ENCODE measurements at regions not wholly inside any gene's neighbourhood (a gene's known extent, or its start where the extent isn't known, plus 50 kb on each side); places are given as distances from the start of the nearest gene placed in this dataset.
"Not testable (repeated sequence)": the region's sequence is repeated elsewhere in the genome, so short reads cannot be mapped to it uniquely, and the experiment has no call there.

DNA sequence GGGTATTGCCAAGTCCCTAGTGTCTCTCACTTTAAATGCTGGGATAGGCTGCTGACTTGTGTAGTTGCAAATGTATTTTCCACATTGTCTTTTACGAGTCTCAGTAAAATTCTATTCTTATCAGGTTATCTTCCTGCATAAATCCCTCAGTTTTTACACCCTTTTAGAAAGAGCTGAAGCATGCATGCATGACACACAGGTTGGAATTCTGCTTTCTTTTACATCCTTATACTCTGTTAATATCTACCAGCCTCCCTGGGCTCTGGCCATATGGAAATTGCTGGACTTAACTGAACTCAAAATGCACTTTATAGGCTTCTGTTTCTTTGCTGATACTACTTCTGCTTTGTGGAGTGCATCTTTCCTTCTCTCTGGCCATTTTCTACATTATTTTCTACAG, 477.4 kb downstream of the FRK start:
- Mint-ChIP-seq H3K27me3 (ENCODE audit: low read depth, poor library complexity) (no peaks in the 10 kb centered on the region), H3K27ac (no peak overlapping the region), H3K4me1 (no peaks in the 10 kb centered on the region), H3K36me3 (ENCODE audit: low read depth) (no peaks in the 10 kb centered on the region), H3K4me3 (no peak overlapping the region), H3K9me3 (no peaks in the 10 kb centered on the region)
- TF ChIP-seq, protein P1, sequence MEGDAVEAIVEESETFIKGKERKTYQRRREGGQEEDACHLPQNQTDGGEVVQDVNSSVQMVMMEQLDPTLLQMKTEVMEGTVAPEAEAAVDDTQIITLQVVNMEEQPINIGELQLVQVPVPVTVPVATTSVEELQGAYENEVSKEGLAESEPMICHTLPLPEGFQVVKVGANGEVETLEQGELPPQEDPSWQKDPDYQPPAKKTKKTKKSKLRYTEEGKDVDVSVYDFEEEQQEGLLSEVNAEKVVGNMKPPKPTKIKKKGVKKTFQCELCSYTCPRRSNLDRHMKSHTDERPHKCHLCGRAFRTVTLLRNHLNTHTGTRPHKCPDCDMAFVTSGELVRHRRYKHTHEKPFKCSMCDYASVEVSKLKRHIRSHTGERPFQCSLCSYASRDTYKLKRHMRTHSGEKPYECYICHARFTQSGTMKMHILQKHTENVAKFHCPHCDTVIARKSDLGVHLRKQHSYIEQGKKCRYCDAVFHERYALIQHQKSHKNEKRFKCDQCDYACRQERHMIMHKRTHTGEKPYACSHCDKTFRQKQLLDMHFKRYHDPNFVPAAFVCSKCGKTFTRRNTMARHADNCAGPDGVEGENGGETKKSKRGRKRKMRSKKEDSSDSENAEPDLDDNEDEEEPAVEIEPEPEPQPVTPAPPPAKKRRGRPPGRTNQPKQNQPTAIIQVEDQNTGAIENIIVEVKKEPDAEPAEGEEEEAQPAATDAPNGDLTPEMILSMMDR (IDR thresholded peaks at IDR 0.05): no peak
- DNase-seq: no peak

GRCh38 chr6:115582386-115582785, 478.3 kb downstream of the FRK start:
- Mint-ChIP-seq H3K27ac (no peak overlapping the region), H3K4me1 (no peaks in the 10 kb centered on the region), H3K36me3 (ENCODE audit: low read depth) (no peaks in the 10 kb centered on the region), H3K4me3 (no peak overlapping the region), H3K27me3 (ENCODE audit: low read depth, poor library complexity) (no peaks in the 10 kb centered on the region), H3K9me3 (no peaks in the 10 kb centered on the region)
- no peak for DNase-seq
- TF ChIP-seq, protein P1 (IDR thresholded peaks at IDR 0.05): no peak

GRCh38 chr6:115579565-115579964, 481.1 kb downstream of the FRK start:
- not testable (repeated sequence) for H3K9me3 Mint-ChIP-seq; H3K27me3 Mint-ChIP-seq (ENCODE audit: low read depth, poor library complexity); H3K4me1 Mint-ChIP-seq; H3K4me3 Mint-ChIP-seq; H3K36me3 Mint-ChIP-seq (ENCODE audit: low read depth); H3K27ac Mint-ChIP-seq; DNase-seq

- H3K27ac Mint-ChIP-seq: no peak overlapping the region
- TF ChIP-seq, protein P1 (IDR thresholded peaks at IDR 0.05): no peak
- no peaks in the 10 kb centered on the region for H3K27me3 Mint-ChIP-seq (ENCODE audit: low read depth, poor library complexity)
- no peak overlapping the region for H3K4me3 Mint-ChIP-seq
- no peak for DNase-seq
- no peaks in the 10 kb centered on the region for H3K9me3 Mint-ChIP-seq
- H3K4me1 Mint-ChIP-seq: peaks cover 4% of the 10 kb centered on the region
- no peaks in the 10 kb centered on the region for H3K36me3 Mint-ChIP-seq (ENCODE audit: low read depth)
Observed at GRCh38 chr6:115577270-115577669, 483.4 kb downstream of the FRK start.

DNA sequence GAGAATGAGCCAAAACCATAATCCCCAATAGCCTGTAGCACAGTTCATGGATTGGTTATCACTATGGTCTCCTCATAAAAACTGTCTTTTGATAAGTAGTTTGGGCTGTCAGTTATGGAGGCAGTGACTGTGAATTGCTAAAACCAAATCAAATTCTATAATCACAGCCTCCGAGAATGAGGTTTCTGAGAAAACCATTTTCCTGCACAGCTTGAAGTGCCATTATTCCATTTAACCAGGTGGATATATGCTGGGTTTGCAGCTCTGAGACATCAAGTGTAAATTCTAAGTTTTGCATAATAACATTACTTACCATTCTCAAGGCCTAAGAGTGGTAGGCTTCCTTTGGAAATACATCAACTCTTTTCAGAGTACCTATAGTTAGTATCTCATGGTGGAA, 485.4 kb downstream of the FRK start:
- Mint-ChIP-seq H3K4me3 (no peak overlapping the region), H3K4me1 (peaks cover 4% of the 10 kb centered on the region), H3K9me3 (no peaks in the 10 kb centered on the region), H3K36me3 (ENCODE audit: low read depth) (no peaks in the 10 kb centered on the region), H3K27ac (no peak overlapping the region), H3K27me3 (ENCODE audit: low read depth, poor library complexity) (no peaks in the 10 kb centered on the region)
- TF ChIP-seq, protein P1 (IDR thresholded peaks at IDR 0.05): no peak
- no peak for DNase-seq

GRCh38 chr6:115573861-115574260, 486.8 kb downstream of the FRK start:
- H3K27me3 Mint-ChIP-seq (ENCODE audit: low read depth, poor library complexity): no peaks in the 10 kb centered on the region
- no peaks in the 10 kb centered on the region for H3K9me3 Mint-ChIP-seq
- TF ChIP-seq, protein P1 (IDR thresholded peaks at IDR 0.05): no peak
- H3K36me3 Mint-ChIP-seq (ENCODE audit: low read depth): no peaks in the 10 kb centered on the region
- H3K4me1 Mint-ChIP-seq: peaks cover 4% of the 10 kb centered on the region
- DNase-seq: no peak
- H3K4me3 Mint-ChIP-seq: no peak overlapping the region
- no peak overlapping the region for H3K27ac Mint-ChIP-seq
